H54 (cell line): ENCODE measurements at regions not wholly inside any gene's neighbourhood (a gene's known extent, or its start where the extent isn't known, plus 50 kb on each side); places are given as distances from the start of the nearest gene placed in this dataset.

Experiments used
- DNase-seq: peaks from one replicate; pipeline ENCODE4 v3.0.0; 2011; ENCODE audit warnings: low spot score, mixed read lengths; ENCODE audit not compliant: insufficient read length
- FAIRE-seq: peaks from 3 replicates; lab custom pipeline; 2011; peaks lifted over from hg19 to GRCh38; lab: Jason Lieb, UNC
- POLR2A ChIP-seq: IDR thresholded peaks from 2 replicates; pipeline ENCODE4 v1.6.1; 2011; ENCODE audit warnings: low read depth, mild to moderate bottlenecking, low read length

DNA sequence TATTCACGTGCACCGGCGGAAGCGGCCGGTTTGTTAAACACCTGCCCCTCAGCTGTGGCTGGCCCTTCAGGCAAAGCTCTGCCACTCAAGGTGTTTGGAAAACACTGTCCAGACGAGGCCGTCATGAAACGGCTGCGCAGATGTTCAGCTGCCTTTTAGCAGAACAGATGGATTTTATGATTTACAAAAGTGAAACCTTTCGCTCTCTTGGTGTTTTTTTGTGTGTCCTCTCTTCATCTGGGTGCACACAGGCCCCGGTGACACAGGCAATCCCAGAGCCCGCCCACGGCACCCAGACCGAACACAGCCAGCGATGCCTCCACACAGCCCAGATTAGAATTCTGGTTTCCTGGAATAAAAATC, 397.0 kb downstream of the SMOC2 start:
- TF ChIP-seq POLR2A = no peak
- FAIRE-seq = no peak
- no peak for DNase-seq

DNA sequence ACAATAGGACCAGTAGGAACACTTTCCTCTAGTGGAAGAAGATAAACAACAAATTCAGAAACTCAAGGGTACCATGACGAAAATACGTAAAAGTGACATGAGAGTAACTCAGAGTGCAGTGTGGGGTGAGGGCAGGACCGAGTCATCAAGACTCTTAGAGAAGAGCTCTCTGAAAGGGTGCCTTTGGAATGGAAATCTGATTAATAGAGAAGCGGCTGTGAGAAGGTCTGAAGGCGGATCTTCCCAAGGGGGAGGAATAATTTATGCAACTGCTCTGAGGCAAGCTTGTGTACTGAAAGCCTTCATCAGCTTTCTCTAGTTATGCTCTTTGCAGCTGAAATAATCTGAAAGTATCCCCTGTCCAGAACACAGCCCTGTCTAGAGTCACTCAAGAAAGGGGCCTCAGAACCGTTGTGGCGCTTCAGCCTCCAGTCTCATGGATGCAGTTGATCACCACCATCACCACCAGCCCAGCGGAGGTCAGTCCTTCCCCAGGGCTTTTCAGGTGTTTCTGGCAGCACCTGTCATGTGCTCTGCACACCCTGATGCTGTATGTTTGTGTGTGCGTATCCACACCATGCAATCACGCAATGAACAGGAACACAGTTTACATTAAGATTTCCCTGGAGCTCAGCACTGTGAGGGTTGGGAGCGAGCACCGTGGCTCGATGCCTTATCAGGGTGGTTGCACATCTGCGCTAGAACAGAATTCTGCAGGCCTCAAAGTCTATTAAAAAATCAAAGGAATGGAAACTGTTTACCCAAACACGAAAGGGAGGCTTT, 396.5 kb downstream of the SMOC2 start:
- DNase-seq (no peak), FAIRE-seq (no peak)
- no peak for TF ChIP-seq POLR2A

GRCh38 chr6:168835991-168836390, 395.0 kb downstream of the SMOC2 start:
- TF ChIP-seq POLR2A = no peak
- FAIRE-seq = no peak
- no peak for DNase-seq

- FAIRE-seq (no peak), DNase-seq (no peak)
- TF ChIP-seq POLR2A = no peak
Measured at GRCh38 chr6:168834801-168835200, 393.8 kb downstream of the SMOC2 start.

GRCh38 chr6:168834042-168834587, 393.1 kb downstream of the SMOC2 start:
- TF ChIP-seq POLR2A = no peak
- FAIRE-seq = no peak
- DNase-seq = no peak

GRCh38 chr6:168828800-168829199, 387.8 kb downstream of the SMOC2 start:
- no peak for TF ChIP-seq POLR2A
- FAIRE-seq (no peak), DNase-seq (no peak)

GRCh38 chr6:168828035-168828434, 387.1 kb downstream of the SMOC2 start:
- DNase-seq = no peak
- TF ChIP-seq POLR2A = no peak
- no peak for FAIRE-seq

GRCh38 chr6:168827586-168827871, 386.5 kb downstream of the SMOC2 start:
- FAIRE-seq = no peak
- TF ChIP-seq POLR2A = no peak
- no peak for DNase-seq

GRCh38 chr6:168826726-168827585, 386.0 kb downstream of the SMOC2 start:
- no peak for TF ChIP-seq POLR2A
- FAIRE-seq (no peak), DNase-seq (no peak)

DNA sequence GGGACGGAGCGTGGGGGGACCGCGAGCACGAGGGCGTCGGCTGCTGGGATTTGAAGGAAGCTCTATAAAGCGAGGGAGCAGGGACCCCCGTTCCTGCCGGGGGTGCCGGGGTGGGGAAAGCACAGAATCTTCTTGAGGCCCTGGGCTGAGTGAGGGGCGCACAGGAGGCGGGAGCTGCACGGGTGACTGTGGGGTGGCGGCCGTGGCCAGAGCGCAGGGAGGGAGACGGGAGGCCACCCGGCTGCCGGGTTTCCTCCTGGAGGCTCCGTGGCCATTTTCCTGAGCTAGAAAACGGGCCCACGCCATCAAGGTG, 385.1 kb downstream of the SMOC2 start:
- FAIRE-seq (no peak), DNase-seq (no peak)
- TF ChIP-seq POLR2A = no peak

DNA sequence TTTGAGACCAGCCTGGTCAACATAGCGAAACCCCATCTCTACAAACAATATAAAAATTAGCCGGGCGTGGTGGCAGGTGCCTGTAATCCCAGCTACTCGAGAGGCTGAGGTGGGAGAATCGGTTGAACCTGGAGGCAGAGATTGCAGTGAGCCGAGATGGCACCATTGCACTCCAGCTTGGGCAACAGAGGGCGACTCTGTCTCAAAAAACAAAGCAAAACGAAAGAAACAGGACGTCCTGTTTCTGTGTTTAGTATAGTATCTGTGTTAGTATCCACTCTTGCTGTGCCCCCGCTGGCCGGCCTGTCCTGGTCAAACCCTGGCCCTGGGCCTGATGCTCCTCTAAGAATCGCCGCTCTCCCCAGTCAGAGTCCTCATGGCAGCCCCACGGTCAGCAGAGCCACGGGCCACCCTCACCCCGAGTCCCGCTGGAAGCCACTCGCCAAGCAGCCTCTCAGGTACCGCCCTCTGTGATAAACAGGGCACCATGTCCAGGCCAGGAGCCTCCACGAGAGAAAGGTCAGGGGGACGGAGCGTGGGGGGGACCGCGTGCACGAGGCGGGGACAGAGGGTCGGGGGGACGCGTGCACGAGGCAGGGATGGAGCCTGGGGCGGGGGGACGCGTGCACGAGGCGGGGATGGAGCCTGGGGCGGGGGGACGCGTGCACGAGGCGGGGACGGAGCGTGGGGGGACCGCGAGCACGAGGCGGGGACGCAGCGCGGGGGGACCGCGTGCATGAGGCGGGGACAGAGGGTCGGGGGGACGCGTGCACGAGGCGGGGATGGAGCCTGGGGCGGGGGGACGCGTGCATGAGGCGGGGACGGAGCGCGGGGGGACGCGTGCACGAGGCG, 384.5 kb downstream of the SMOC2 start:
- FAIRE-seq (no peak), DNase-seq (no peak)
- no peak for TF ChIP-seq POLR2A

- no peak for TF ChIP-seq POLR2A
- no peak for FAIRE-seq
- no peak for DNase-seq
Measured at GRCh38 chr6:168823397-168824212, 382.6 kb downstream of the SMOC2 start.

- FAIRE-seq (no peak), DNase-seq (no peak)
- TF ChIP-seq POLR2A = no peak
Measured at GRCh38 chr6:168822376-168822775, 381.4 kb downstream of the SMOC2 start.

DNA sequence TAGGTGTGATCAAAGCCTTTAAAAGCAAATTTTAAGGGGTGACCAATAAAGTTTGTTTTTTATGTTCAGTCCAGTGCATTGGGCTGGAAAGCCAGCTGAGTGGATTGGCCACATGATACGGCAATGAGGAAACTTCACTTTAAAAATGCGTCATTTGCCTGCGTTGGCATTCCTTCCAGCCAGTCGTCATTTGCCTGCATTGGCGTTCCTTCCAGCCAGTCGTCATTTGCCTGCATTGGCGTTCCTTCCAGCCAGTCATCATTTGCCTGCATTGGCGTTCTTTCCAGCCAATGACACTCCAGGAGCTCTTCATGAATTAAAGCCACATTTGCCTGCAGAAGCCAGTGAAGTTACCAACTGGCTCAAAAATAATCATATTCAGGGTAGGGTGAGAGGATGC, 378.6 kb downstream of the SMOC2 start:
- no peak for DNase-seq
- FAIRE-seq = no peak
- TF ChIP-seq POLR2A = no peak
